Neural progenitor cell (in vitro differentiated cells): ENCODE measurements at regions not wholly inside any gene's neighbourhood (a gene's known extent, or its start where the extent isn't known, plus 50 kb on each side); places are given as distances from the start of the nearest gene placed in this dataset.

Source experiments
- EZH2 ChIP-seq: fragments of 200-600 bp; sonication (generic); IDR thresholded peaks from 2 replicates; pipeline ENCODE4 v1.6.1; 2017; ENCODE audit warnings: antibody characterized with exemption, mild to moderate bottlenecking, moderate library complexity
- TF ChIP-seq, protein P1 (sequence below): fragments of 200-600 bp; sonication (generic); IDR thresholded peaks from 2 replicates; pipeline ENCODE4 v1.5.1; 2017; ENCODE audit warnings: antibody characterized with exemption, mild to moderate bottlenecking

DNA sequence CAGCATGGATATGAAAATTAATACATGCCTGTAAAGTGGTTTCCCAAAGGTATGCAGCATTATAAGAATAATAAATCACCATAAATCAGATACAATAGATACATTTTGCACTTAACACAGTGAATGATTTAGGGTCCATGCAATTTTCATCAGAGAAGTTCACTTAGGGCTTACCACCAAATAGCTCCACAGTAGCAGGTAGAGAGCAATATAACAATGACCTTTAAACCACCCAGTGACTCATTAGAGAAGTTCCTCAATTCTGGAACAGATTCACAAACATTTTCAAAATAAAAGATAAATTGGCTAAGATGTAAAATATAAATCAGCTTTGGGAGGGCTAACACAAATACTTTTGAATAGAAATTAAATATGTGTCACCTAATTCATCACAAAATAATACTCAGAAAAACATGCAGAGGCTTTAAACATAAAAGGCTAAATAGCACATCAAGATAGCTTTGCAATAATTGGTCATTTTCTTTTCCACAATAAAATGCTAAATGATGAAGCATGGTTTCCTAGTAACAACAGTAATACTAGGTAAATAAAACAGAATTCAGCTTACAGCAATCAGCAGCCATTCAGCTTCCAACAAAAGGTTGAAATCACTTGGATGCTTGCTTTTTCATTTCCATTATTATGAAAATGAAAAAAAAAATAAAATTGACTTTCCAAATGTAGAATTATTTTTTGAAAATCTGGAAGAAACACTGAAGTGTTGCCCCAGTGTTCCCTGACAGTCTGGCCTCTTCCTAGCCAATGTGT lies 84.3 kb upstream of the NBEA start:
- TF ChIP-seq, protein P1, sequence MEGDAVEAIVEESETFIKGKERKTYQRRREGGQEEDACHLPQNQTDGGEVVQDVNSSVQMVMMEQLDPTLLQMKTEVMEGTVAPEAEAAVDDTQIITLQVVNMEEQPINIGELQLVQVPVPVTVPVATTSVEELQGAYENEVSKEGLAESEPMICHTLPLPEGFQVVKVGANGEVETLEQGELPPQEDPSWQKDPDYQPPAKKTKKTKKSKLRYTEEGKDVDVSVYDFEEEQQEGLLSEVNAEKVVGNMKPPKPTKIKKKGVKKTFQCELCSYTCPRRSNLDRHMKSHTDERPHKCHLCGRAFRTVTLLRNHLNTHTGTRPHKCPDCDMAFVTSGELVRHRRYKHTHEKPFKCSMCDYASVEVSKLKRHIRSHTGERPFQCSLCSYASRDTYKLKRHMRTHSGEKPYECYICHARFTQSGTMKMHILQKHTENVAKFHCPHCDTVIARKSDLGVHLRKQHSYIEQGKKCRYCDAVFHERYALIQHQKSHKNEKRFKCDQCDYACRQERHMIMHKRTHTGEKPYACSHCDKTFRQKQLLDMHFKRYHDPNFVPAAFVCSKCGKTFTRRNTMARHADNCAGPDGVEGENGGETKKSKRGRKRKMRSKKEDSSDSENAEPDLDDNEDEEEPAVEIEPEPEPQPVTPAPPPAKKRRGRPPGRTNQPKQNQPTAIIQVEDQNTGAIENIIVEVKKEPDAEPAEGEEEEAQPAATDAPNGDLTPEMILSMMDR = no peak
- TF ChIP-seq EZH2 = no peak
